Left ventricle myocardium inferior (tissue), 1 donor: ENCODE measurements at regions not wholly inside any gene's neighbourhood (a gene's known extent, or its start where the extent isn't known, plus 50 kb on each side); places are given as distances from the start of the nearest gene placed in this dataset.

ENCODE experiments used
- DNase-seq: peaks from one replicate; pipeline ENCODE4 v3.0.0-alpha.2; 2020
- H3K27ac ChIP-seq: fragments of 200-600 bp; replicated peaks from 2 replicates; pipeline ENCODE4 v1.8.0; 2021
- H3K27me3 ChIP-seq: fragments of 200-600 bp; 2 replicates; pipeline ENCODE4 v1.8.0; 2021; ENCODE audit warnings: low read depth
- H3K36me3 ChIP-seq: fragments of 200-600 bp; 2 replicates; pipeline ENCODE4 v1.8.0; 2021
- H3K4me1 ChIP-seq: fragments of 200-600 bp; 2 replicates; pipeline ENCODE4 v1.8.0; 2021
- H3K4me3 ChIP-seq: fragments of 200-600 bp; 2 replicates; pipeline ENCODE4 v1.8.0; 2021; ENCODE audit warnings: mild to moderate bottlenecking, moderate library complexity
- H3K9me3 ChIP-seq: fragments of 200-600 bp; replicated peaks from 2 replicates; pipeline ENCODE4 v1.8.0; 2021
- intact Hi-C: fragments of 100-400 bp; cut with micrococcal nuclease; formaldehyde crosslinking; loops from one replicate; pipeline ENCODE4 v1.11.0; 2022
- TF ChIP-seq, protein P1 (sequence below): fragments of 200-600 bp; IDR thresholded peaks from 2 replicates; pipeline ENCODE4 v1.8.0; 2021; ENCODE audit warnings: antibody characterized with exemption, mild to moderate bottlenecking, borderline replicate concordance
- donor health status: DM: no; HTN: yes; CAD: no; lungs with severe emphysema.

DNA sequence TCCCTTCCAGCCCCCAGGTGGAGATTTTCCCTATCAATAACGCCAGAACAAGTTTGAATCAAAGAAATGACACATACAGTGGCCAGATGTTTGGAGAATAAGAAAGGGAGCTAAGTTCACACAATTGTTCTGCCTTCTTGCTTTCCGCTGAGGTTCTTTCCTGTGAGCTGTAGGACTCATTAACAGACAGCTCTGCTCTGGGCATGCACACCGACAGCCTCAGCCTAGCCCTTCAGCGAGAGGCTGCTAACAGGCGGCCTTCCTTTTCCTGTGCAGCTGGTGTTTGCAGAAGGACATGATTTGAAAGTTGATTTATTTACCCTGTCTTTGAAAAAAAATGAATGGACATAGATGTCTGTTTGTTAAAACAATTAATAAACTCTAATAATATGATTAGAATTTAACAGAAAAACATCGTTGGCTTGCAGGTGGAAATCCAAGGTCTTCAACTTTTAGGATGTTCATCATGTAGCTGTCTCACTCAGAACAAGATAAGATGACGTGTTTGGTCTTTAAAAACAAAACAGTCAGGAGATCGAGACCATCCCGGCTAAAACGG is 183.3 kb downstream of the KDR start:
- intact Hi-C loops: no loop called here
- Histone ChIP-seq H3K36me3 (no peaks in the 10 kb centered on the region), H3K4me3 (peak overlapping the region; percentile 29), H3K4me1 (peaks cover 10% of the 10 kb centered on the region), H3K27ac (peak overlapping the region; percentile 42), H3K9me3 (no peaks in the 10 kb centered on the region), H3K27me3 (peaks cover 17% of the 10 kb centered on the region)
- peak; percentile 18 for DNase-seq
- TF ChIP-seq, protein P1, sequence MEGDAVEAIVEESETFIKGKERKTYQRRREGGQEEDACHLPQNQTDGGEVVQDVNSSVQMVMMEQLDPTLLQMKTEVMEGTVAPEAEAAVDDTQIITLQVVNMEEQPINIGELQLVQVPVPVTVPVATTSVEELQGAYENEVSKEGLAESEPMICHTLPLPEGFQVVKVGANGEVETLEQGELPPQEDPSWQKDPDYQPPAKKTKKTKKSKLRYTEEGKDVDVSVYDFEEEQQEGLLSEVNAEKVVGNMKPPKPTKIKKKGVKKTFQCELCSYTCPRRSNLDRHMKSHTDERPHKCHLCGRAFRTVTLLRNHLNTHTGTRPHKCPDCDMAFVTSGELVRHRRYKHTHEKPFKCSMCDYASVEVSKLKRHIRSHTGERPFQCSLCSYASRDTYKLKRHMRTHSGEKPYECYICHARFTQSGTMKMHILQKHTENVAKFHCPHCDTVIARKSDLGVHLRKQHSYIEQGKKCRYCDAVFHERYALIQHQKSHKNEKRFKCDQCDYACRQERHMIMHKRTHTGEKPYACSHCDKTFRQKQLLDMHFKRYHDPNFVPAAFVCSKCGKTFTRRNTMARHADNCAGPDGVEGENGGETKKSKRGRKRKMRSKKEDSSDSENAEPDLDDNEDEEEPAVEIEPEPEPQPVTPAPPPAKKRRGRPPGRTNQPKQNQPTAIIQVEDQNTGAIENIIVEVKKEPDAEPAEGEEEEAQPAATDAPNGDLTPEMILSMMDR: no peak

DNA sequence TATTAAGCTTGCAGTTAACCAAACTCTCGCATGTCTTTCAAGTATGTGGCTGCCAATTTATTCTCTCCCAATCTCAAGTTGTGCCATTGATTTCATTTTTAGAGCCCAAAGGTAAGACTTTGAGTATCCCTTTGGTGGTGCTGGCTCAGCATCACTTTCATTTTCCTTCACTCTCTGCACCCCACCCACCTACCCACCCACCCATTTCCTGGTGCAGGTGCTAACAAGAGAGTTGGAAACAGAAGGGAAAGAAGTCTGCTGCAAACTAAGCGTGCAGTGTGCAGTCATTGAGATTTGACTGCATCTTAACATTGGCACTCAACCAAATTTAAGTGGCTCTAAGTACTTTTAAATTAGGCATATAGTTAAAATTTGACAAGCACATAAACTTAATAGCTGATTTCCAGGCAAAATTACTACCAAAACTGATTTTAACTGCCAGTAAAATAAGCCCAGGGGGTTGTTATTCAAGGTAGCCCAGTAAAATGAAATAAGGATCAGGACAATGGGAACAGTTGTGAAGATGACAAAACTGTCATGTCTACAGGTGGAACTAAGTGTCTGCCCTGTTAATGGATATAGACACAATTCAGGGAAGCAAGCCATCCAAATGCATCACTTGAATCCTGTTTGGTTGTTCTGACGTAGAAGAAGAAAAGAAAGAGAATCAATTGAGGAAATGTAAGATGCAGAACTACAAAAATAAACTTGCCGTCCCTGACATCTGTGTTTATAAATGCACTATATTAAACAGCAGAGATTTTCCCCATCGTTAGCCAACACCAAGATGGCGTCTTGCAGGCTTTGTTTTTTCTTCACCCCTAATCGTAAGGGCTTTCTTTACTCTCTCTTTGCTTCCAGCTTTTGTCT is 184.2 kb downstream of the KDR start:
- Histone ChIP-seq H3K9me3 (no peaks in the 10 kb centered on the region), H3K4me1 (peaks cover 10% of the 10 kb centered on the region), H3K27me3 (peaks cover 17% of the 10 kb centered on the region), H3K4me3 (no peak overlapping the region), H3K27ac (peak overlapping the region; percentile 42), H3K36me3 (no peaks in the 10 kb centered on the region)
- TF ChIP-seq, protein P1: no peak
- intact Hi-C loops: no loop called here
- DNase-seq: no peak

DNA sequence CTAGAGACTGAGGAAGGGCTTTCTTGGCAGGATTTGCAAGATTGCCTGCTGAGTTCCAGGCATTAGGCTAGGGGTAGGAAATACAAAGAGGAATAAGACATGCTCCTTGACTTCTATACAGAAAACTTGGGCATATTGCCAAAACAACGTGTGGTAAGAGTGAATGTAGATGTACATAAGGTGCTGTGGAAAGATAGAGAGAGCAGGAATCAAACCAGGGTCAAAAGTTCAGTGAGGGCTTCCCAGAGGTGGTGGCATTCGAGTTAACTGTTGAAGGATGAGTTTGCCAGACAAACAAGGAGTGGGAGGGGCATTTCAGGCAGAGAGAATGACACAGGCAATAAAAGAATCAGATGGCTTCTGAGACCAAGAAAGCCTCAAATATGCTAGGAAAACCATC is 187.9 kb downstream of the KDR start:
- no peaks in the 10 kb centered on the region for H3K9me3 ChIP-seq
- TF ChIP-seq, protein P1: no peak
- intact Hi-C loops: no loop called here
- DNase-seq: no peak
- no peaks in the 10 kb centered on the region for H3K36me3 ChIP-seq
- no peak overlapping the region for H3K27ac ChIP-seq
- no peak overlapping the region for H3K4me3 ChIP-seq
- peaks cover 17% of the 10 kb centered on the region for H3K27me3 ChIP-seq
- H3K4me1 ChIP-seq: peaks cover 5% of the 10 kb centered on the region

DNA sequence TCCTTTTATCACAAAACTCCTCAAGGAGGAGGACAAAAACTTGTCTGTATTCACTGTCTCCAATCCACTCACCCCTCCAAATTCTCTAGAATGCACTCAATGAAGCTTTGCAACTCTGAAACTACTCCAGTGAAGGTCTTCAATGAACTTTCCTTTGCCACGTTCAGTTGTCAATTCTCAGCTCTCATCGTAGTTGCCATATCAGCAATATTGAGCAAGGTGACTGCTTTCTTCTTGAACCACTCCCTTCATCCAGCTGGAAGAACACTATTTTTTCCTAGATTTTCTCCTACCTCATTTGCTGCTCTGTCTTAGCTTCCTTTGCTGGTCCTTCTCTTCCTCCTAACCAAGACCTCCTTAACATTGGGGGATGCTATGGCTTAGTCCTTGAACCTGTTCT is 191.8 kb downstream of the KDR start:
- TF ChIP-seq, protein P1: no peak
- H3K4me3 ChIP-seq: no peak overlapping the region
- H3K27ac ChIP-seq: no peak overlapping the region
- H3K27me3 ChIP-seq: peaks cover 8% of the 10 kb centered on the region
- DNase-seq: no peak
- no peaks in the 10 kb centered on the region for H3K9me3 ChIP-seq
- no peaks in the 10 kb centered on the region for H3K36me3 ChIP-seq
- peaks cover 19% of the 10 kb centered on the region for H3K4me1 ChIP-seq
- intact Hi-C loops: no loop called here

DNA sequence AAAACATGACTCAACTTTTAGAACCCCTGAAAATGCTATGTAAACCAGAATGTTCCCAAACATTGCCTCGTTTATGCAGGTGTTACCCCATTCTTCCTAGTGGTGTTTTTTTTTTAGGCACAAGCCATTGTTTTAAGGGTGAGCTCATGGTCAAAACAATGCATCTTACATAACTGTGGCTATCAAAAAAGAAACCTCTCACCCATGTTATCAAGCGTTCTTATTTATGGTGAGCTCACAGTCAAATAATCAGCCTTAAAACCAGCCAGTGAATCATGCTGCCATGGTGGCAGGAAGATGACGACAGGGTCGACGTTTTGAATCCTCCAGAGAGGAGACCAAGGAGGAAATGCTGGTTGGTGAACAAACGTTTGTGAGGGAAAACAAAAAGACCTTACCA is 195.2 kb downstream of the KDR start:
- Histone ChIP-seq H3K4me3 (peak overlapping the region; percentile 24), H3K9me3 (peaks cover 18% of the 10 kb centered on the region), H3K36me3 (no peaks in the 10 kb centered on the region), H3K4me1 (peaks cover 19% of the 10 kb centered on the region), H3K27ac (peak overlapping the region; percentile 77), H3K27me3 (no peaks in the 10 kb centered on the region)
- DNase-seq: no peak
- intact Hi-C loops: no loop called here
- TF ChIP-seq, protein P1: no peak
